Stimulated activated CD8-positive, alpha-beta memory T cell treated with anti-CD3 and anti-CD28 coated beads, Interleukin-4, amount 100 ng/mL, for 1 hour (primary cell): ENCODE measurements at regions not wholly inside any gene's neighbourhood (a gene's known extent, or its start where the extent isn't known, plus 50 kb on each side); places are given as distances from the start of the nearest gene placed in this dataset.

Experiments used
- DNase-seq, 2 donors: peaks; one replicate each; pipeline ENCODE4 v3.0.0-alpha.2; 2020; ENCODE audit warnings: low read depth in 2 of 2, low spot score in 1 of 2

DNA sequence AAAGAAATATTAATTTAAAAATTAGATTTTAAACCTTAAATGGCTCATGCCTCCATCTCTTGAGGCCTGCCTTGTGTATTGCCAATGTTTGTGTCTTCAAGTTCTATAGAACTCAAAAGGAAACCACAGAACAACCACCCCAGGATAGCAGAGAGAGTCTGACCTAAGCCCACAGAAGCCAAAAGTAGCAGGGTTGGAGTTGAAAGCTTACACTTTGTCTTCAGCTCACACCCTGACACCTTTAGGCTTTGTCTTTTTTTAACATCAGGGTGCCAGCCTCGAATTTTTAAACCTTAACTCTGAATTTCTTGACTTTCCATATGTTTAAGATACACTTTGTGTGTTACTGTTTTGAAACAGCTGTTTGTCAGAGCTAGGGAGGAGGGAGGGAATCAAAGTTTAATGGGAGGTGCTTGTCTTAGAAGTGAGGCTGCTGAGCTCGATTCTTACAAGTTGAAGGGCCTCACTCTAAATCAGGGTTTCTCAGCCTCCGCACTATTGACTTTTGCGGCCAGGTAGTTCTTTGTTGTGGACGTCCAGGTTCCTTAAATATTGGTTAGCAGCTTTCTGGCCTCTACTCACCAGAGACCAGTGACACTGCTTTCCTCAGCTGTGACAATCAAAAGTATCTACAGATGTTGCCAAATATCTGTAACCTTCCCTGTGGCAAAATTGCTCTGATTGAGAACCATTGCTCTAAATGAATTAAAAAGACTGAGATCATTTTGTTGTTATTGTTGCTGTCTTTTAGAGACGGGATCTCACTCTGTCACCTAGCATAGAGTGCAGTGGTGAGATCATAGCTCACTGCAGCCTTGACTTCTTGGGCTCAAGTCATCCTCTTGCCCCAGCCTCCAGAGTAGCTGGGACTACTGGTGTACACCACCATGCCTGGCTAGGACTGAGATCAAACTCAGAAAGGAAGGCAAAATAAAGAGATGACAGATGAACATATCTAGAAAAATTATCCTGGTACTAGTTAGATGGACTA, 139.2 kb upstream of the EOMES start:
- no peak for DNase-seq

- DNase-seq = no peak
Measured at GRCh38 chr3:27865731-27866130, 143.6 kb upstream of the EOMES start.

GRCh38 chr3:27869152-27869551, 147.0 kb upstream of the EOMES start:
- DNase-seq = no peak

DNA sequence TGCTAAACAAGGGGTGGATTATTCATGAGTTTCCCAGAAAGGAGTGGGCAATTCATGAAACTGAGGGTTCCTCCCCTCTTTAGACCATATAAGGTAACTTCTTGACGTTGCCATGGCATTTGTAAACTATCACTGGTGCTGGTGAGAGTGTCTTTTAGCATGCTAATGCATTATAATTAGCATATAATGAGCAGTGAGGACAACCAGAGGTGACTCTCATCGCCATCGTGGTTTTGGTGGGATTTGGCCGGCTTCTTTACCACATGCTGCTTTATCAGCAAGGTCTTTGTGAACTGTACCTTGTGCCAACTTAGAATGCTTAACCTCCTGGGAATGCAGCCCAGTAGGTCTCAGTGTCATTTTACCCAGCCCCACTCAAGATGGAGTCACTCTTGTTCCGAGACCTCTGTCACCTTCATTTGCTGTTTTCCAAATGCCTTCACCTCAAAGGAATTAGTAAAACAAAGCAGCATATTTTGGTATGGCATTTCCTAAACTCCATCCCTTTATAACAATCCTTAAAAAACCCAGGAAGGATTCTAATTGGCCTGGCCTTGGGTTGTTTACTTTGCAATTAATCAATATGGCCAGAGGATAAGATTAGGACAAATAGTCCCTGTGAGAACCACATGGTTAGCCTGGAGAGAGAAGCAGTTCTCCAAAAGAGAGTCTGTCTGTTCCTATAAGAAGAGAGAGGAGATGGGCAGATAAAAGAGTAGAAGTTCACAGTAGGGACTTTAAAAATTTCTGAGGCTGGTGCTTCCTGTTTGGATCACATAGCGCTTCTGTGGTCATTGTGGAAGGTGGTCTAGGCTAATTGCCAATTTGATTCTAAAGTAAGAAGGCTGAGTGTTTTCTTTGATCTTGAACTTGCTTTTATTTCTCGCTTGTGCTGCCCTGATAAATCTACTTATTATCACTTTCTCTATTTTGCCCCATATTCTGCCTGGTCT, 155.2 kb upstream of the EOMES start:
- no peak for DNase-seq

DNA sequence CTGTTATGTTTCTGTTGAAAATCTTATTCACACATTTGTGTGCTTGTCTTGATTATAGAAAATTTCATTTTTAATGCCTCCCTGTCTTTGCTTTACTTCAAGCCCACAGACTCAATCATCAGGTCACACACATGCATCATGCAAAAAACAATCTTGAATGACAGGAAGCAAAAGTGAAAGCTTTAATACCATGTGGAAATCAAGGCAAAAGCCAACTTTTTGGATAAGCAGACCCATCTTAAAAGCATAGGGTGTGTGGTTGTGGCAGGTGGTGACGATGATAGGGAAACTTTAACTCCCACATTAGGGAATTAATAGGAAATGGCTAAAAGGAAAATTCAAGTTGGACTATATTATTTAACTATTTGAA, 155.9 kb upstream of the EOMES start:
- DNase-seq = no peak

DNA sequence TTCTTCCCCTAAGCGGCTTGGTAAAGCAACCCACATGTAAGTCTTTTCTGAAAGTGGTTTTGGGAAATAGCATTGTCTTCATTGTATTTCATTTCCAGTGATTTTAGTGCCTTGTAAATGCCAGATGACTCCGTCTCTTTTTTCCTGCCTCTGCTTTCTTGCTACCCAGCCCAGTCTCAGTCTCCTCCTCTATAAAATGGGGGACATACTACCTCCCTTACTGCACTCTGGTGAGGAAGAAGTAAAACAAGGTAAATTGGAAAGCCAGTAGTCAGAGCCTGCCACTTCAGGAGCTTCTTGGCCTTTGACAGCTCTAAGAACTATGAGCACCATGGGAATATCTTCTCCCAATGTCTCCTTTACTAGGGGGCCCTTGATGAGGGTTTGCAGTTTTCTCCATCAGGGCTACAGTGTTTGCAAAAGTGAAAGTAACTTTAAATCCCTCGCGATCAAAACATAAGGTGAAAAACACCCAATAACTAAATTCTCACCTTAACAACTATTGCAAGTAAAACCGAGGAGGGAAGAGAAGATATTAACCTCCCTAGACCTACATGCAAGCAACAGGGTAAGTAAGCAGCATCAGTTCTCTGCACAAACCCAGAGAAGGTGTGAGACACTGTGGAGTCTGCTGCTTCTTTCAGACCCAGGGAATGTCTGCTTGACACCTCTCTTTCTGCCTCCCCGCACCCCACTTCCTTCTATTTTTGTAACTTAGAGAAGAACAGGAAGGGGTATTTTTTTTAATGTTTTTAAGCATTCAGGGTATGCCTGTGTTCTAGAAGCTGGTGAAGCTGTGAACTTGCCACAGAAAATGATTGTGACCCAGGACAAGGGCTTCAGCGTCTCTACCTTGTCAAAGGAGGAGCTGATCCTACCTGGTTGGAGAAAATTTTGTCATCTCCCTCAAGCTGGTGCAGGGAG, 159.1 kb upstream of the EOMES start:
- no peak for DNase-seq

DNA sequence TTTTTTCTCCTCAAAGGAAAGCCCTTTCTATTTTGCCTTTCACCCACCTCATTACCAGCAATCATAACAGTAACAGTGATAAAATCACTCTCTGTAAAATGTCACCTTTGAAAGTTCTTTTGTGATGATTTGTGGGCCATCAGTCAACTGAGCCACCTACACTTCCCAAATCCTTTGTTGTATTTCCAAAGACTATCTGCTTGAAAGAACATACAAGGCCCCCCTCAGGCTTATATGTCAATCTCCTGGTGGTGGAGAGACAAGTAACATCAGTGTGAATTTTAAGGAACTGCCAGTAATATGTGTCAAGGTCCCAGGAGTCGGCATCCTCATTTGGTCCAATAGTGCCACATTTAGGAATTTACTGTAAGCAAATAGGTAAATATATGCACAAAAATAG, 161.1 kb upstream of the EOMES start:
- DNase-seq = no peak

GRCh38 chr3:27885641-27886040, 163.5 kb upstream of the EOMES start:
- DNase-seq = no peak

DNA sequence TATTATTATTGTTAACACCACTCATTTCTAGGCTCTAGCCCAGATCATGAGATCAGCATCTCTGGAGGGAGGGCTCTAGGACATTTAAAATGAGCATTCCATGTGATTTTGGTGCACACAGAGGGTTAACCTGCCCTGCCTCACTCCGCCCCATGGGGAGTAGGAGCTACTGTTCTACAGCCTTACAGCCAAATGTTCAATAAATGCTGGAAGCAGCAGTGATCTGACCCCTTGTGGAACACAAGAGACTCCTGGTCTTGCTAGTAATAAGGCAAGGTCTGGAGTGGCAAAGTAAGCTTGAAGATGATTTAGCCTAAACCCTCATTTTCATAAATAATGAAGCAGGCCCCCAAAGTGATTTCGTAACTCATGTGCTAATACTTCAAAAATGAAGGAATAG, 166.4 kb upstream of the EOMES start:
- DNase-seq = no peak

GRCh38 chr3:27889745-27890144, 167.6 kb upstream of the EOMES start:
- no peak for DNase-seq

- DNase-seq = peak in 1 of 2 donors; percentile 9
Measured at GRCh38 chr3:27900316-27900715, 178.2 kb upstream of the EOMES start.

DNA sequence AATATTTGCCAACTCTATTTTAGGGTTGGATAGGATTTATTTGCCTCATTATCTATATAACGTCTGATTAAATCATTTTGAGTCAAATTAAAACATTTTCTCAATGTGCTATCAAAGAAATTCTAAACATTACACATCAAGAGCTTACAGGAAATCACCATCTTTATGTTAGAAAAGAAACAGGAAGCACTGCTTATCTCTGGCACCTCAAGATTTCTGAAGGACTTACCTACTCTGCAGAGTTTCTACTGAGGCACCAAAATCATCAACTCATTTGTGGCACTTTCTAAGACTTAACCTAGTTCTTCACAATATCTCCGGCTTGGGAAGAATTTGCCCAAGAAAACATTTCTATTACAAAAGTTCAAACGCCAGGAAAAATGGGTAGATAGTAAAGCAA, 181.3 kb upstream of the EOMES start:
- no peak for DNase-seq

GRCh38 chr3:27905625-27906024, 183.5 kb upstream of the EOMES start:
- peak in 1 of 2 donors; percentile 2 for DNase-seq

- no peak for DNase-seq
Measured at GRCh38 chr3:27907148-27907547, 185.0 kb upstream of the EOMES start.

GRCh38 chr3:27907929-27908328, 185.8 kb upstream of the EOMES start:
- no peak for DNase-seq

DNA sequence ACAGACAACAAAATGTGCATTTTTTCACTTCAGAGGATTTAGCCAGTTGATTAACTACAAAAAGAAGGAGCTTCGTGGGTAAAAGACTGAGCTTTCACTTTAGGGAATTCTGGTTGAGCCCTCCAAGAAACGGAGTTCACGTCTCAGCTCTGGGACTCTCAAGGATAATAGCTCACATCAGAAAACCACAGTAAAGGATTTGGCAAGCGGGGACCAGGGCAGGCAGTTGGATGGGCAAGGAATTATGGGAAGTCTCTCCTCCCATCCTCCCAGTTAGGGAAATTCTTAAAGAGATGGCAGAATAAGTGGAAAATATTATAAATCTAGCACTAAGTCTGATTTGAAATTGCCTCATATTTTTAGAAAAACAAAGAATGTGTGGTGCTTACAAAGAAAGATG, 188.3 kb upstream of the EOMES start:
- DNase-seq = no peak

DNA sequence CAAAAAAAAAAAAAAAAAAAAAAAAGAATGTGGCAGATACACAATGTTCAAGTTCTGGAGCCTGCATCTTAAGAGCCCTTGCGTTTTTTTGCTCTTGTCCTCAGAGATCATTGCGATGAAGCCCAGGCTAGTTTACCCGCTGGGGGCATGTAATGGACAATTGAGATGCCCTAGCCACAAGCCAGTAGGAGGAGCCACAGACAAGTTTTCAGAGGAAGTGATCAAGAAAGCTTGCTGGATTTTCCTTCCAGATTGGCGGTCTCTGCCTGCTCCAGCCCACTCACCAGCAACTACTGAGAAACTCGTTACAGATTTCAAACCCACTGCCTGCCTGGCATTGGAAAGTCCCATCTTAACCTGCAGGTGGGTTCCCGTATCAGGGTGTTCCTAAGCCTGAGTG, 192.1 kb upstream of the EOMES start:
- no peak for DNase-seq

DNA sequence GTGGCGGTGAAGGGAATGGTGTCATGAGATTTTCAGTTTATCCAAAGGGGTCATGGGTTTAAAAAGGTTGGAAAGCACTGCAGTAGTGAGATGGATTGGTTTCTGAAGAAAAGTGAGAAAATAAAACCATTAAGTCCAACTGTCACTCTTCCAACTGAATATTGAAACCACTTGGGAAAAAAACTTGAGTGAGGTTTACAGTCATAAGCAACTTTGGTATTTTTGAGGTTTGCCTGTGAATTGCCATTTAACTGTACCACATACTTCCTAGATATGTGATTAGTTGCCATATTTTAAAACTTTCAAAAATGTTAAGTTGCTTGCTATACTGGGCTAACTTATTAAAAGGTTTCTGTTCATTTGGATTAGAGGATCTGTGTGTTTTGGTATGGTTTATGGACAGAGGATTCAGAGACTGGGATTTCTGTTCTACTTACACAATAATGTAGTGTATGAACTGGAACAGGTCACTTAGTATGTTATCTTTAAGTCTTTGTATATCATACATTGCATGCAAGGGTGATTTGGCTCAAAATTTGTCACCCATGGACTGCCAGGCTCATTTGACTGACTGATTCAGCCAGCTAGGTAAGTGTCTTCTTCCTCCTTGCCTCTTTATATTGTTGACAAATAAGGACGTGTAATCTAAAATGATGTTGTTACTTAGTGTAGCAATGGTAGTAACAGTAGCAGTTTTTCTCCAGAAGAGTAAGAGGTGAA, 201.4 kb upstream of the EOMES start:
- no peak for DNase-seq

- DNase-seq = no peak
Measured at GRCh38 chr3:27927882-27928281, 205.8 kb upstream of the EOMES start.

GRCh38 chr3:27930052-27930602, 208.0 kb upstream of the EOMES start:
- no peak for DNase-seq
